ENCODE measurements at regions not wholly inside any gene's neighbourhood (a gene's known extent, or its start where the extent isn't known, plus 50 kb on each side); places are given as distances from the start of the nearest gene placed in this dataset.
A peak's percentile ranks its signal among the peaks of the same experiment; 100 is the strongest.

DNA sequence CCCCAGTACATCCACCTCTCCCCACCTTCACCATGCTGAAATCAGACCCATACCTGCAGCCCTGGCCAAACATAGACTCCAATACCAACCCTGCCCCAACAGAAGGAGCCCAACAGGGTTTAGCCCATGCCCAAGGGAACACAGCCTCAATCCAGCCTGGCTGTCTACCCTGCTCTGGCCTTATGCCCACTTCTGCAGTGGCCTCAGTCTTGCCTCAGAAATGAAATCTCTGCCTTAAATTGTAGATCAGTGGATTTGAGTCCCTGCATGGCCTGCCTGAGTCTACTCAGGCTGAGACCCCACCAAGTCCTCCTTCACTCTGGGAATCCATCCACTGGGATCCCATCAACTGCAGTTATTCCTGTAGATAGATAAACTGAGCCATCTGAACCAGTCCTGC, 97.6 kb upstream of the GJB5 start:
- H3K36me3 ChIP-seq (ENCODE audit: control insufficient read depth, insufficient read depth, low read length): no peaks in the 10 kb centered on the region
- H3K4me1 ChIP-seq (ENCODE audit: control insufficient read depth, insufficient read depth, low read length): no peaks in the 10 kb centered on the region
- H3K9me3 ChIP-seq (ENCODE audit: control insufficient read depth, insufficient read depth, low read length): no peaks in the 10 kb centered on the region
- no peak overlapping the region for H3K4me3 ChIP-seq (ENCODE audit: low read depth, low read length)
- no peak for DNase-seq (ENCODE audit: low read depth in 4 of 6, low spot score in 6 of 6)
- no peaks in the 10 kb centered on the region for H3K27me3 ChIP-seq (ENCODE audit: control insufficient read depth, insufficient read depth, low read length)
- H3K27ac ChIP-seq (ENCODE audit: low read depth, low read length): no peak overlapping the region

DNA sequence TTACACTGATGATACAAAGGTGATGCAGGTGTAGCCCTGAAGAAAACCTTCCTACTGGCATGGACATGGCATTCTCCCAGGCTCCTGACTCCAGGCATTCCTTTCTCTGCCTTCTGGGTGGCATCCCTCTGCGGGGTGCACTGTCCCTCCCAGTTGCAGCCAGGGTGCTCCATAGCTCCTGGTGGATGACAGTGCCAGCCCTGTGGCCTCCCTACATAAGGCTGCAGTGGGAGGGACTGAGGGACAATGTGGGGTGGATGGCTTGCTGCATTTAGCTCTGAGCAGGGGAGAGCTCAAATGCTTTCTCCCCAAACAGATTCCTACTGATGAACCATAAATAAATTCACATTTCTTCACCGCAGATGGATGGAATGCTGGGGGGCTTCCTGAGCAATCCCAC, 97.0 kb upstream of the GJB5 start:
- Histone ChIP-seq H3K4me3 (ENCODE audit: low read depth, low read length) (no peak overlapping the region), H3K4me1 (ENCODE audit: control insufficient read depth, insufficient read depth, low read length) (no peaks in the 10 kb centered on the region), H3K9me3 (ENCODE audit: control insufficient read depth, insufficient read depth, low read length) (no peaks in the 10 kb centered on the region), H3K27me3 (ENCODE audit: control insufficient read depth, insufficient read depth, low read length) (no peaks in the 10 kb centered on the region), H3K27ac (ENCODE audit: low read depth, low read length) (no peak overlapping the region), H3K36me3 (ENCODE audit: control insufficient read depth, insufficient read depth, low read length) (no peaks in the 10 kb centered on the region)
- 80% methylated on average over 2 of the region's 2 CpGs for WGBS (ENCODE audit: insufficient coverage)
- no peak for DNase-seq (ENCODE audit: low read depth in 4 of 6, low spot score in 6 of 6)

DNA sequence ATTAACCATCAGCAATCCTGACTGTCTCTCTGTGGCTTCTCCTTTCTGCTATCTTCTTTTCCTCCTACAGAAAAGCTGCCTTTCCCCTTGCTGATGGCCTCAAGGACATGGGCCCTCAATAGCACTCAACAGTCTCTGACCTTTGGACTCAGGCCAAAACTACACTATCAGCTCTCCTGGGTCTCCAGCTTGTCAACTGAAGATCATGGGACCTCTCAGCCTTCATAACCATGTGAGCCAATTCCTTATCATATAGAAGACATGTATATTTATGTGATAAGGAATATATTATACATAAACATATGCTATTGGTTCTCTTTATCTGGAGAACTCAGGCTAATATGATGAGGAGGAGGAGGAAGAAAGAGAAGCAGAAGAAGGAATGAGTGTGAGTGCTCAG, 91.8 kb upstream of the GJB5 start:
- Histone ChIP-seq H3K27me3 (ENCODE audit: control insufficient read depth, insufficient read depth, low read length) (no peaks in the 10 kb centered on the region), H3K4me3 (ENCODE audit: low read depth, low read length) (no peak overlapping the region), H3K4me1 (ENCODE audit: control insufficient read depth, insufficient read depth, low read length) (no peaks in the 10 kb centered on the region), H3K9me3 (ENCODE audit: control insufficient read depth, insufficient read depth, low read length) (no peaks in the 10 kb centered on the region), H3K27ac (ENCODE audit: low read depth, low read length) (no peak overlapping the region), H3K36me3 (ENCODE audit: control insufficient read depth, insufficient read depth, low read length) (no peaks in the 10 kb centered on the region)
- no peak for DNase-seq (ENCODE audit: low read depth in 4 of 6, low spot score in 6 of 6)

DNA sequence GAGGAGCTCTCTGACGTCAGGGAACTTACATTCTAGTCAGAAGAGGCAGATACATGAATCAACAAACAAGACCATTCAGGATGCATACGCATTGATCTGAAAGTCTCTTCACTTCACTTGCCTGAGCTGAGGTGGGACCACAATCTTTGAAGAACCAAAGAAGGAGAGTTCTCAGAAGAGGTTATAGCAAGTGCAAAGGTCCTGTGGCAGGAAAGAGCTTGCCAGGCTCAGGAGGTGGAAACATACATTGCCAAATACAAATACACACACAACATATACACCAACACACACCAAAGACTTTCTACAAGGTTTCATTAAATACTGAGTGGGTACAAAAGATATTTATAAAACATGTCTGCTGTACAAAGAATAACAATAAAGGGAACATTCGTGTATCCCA, 86.8 kb upstream of the GJB5 start:
- Histone ChIP-seq H3K4me3 (ENCODE audit: low read depth, low read length) (no peak overlapping the region), H3K4me1 (ENCODE audit: control insufficient read depth, insufficient read depth, low read length) (no peaks in the 10 kb centered on the region), H3K27me3 (ENCODE audit: control insufficient read depth, insufficient read depth, low read length) (no peaks in the 10 kb centered on the region), H3K36me3 (ENCODE audit: control insufficient read depth, insufficient read depth, low read length) (no peaks in the 10 kb centered on the region), H3K27ac (ENCODE audit: low read depth, low read length) (no peak overlapping the region), H3K9me3 (ENCODE audit: control insufficient read depth, insufficient read depth, low read length) (peaks cover 11% of the 10 kb centered on the region)
- WGBS (ENCODE audit: insufficient coverage): 83% methylated on average over 2 of the region's 3 CpGs
- no peak for DNase-seq (ENCODE audit: low read depth in 4 of 6, low spot score in 6 of 6)

DNA sequence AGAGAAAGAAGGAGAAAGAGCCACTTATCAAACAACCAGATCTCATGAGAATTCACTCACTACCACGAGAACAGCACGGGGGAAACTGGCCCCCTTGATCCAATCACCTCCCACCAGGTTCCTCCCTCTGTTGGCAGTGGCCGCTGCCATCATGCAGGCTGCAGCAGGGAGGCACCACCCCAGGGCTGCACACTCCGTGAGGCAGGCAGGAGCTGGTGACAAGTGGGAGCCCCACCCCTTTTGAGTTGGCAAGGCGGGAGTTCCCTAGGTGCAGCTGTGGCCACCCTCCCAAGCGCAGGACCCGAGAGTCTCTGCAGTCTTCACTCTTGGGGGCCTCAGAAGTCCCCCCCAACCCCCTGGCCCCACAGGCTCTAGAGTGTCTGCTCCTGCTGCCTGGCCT, 83.9 kb upstream of the GJB5 start:
- H3K4me3 ChIP-seq (ENCODE audit: low read depth, low read length): no peak overlapping the region
- no peaks in the 10 kb centered on the region for H3K36me3 ChIP-seq (ENCODE audit: control insufficient read depth, insufficient read depth, low read length)
- H3K9me3 ChIP-seq (ENCODE audit: control insufficient read depth, insufficient read depth, low read length): peaks cover 11% of the 10 kb centered on the region
- no peak for DNase-seq (ENCODE audit: low read depth in 4 of 6, low spot score in 6 of 6)
- 84% methylated on average over 6 of the region's 7 CpGs for WGBS (ENCODE audit: insufficient coverage)
- no peaks in the 10 kb centered on the region for H3K4me1 ChIP-seq (ENCODE audit: control insufficient read depth, insufficient read depth, low read length)
- no peaks in the 10 kb centered on the region for H3K27me3 ChIP-seq (ENCODE audit: control insufficient read depth, insufficient read depth, low read length)
- H3K27ac ChIP-seq (ENCODE audit: low read depth, low read length): no peak overlapping the region

DNA sequence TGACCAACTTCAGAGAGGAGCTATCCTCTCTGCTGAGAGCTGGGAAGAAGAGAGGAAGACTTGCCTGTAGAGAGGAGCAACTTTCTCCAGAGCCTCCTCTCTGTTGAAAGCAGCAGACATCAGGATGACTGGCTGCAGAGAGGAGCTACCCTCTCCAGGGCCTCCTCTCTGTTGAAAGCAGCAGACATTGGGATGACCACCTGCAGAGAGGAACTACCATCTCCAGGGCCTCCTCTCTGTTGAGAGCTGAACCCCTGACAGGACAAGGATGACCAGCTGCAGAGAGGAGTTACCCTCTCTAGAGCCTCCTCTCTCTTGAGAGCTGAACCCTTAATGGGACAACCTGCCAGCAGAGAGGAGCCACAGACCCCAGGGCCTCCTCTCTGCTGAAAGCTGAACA, 83.0 kb upstream of the GJB5 start:
- no peak for DNase-seq (ENCODE audit: low read depth in 4 of 6, low spot score in 6 of 6)
- H3K4me1 ChIP-seq (ENCODE audit: control insufficient read depth, insufficient read depth, low read length): no peaks in the 10 kb centered on the region
- no peak overlapping the region for H3K27ac ChIP-seq (ENCODE audit: low read depth, low read length)
- H3K9me3 ChIP-seq (ENCODE audit: control insufficient read depth, insufficient read depth, low read length): peaks cover 11% of the 10 kb centered on the region
- H3K27me3 ChIP-seq (ENCODE audit: control insufficient read depth, insufficient read depth, low read length): no peaks in the 10 kb centered on the region
- no peak overlapping the region for H3K4me3 ChIP-seq (ENCODE audit: low read depth, low read length)
- H3K36me3 ChIP-seq (ENCODE audit: control insufficient read depth, insufficient read depth, low read length): no peaks in the 10 kb centered on the region

DNA sequence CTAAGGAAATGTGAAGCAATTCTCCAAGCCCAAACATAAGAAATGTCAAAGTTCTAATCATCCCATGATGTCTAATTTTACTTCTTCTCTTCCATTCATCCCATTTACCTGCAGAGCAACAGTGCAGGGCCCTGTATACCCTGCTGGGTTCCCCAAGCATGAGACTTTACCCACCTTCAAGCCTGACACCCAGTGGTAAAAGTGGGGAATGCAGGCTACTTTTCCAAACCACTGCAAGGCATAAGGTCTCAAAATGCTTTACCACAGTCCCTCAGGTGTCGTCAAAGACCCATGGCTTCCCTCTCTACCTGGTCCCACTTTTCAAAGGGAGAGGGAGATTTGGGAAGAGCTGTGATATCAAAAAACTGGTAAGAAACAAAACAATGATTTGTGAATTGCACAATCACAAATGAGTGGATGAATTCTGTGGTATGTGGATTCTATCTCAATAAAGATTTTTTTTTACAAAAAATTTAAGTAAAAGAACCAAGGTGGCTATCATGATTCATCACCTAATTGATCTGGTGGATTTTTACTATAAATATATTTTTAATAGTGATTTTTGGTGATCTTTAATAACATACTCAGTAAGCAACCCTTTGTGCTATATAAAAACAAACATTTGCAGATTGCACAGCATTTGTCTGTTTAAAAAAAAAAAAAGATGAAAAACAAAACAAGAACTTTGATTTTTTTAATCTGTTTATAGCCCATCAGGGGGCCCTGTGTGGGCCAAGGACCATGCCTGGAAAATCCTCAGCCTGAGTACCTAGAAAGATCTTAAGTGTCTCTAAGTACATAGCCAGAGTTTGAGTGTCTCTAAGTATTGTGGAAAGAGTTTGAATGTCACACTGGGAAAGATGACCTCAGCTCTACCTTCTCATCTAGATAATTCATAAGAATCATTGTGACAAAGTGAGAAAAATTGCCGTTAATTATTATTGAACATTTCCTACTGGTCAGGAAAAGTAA, 73.1 kb upstream of the GJB5 start:
- DNase-seq (ENCODE audit: low read depth in 4 of 6, low spot score in 6 of 6): peak in 5 of 6 donors; percentile 48 to 89 (median 62)
- no peak overlapping the region for H3K27ac ChIP-seq (ENCODE audit: low read depth, low read length)
- no peaks in the 10 kb centered on the region for H3K36me3 ChIP-seq (ENCODE audit: control insufficient read depth, insufficient read depth, low read length)
- WGBS (ENCODE audit: insufficient coverage): no CpG with 5 or more reads among the region's 2 CpGs
- no peaks in the 10 kb centered on the region for H3K9me3 ChIP-seq (ENCODE audit: control insufficient read depth, insufficient read depth, low read length)
- H3K4me1 ChIP-seq (ENCODE audit: control insufficient read depth, insufficient read depth, low read length): no peaks in the 10 kb centered on the region
- H3K4me3 ChIP-seq (ENCODE audit: low read depth, low read length): no peak overlapping the region
- H3K27me3 ChIP-seq (ENCODE audit: control insufficient read depth, insufficient read depth, low read length): no peaks in the 10 kb centered on the region

DNA sequence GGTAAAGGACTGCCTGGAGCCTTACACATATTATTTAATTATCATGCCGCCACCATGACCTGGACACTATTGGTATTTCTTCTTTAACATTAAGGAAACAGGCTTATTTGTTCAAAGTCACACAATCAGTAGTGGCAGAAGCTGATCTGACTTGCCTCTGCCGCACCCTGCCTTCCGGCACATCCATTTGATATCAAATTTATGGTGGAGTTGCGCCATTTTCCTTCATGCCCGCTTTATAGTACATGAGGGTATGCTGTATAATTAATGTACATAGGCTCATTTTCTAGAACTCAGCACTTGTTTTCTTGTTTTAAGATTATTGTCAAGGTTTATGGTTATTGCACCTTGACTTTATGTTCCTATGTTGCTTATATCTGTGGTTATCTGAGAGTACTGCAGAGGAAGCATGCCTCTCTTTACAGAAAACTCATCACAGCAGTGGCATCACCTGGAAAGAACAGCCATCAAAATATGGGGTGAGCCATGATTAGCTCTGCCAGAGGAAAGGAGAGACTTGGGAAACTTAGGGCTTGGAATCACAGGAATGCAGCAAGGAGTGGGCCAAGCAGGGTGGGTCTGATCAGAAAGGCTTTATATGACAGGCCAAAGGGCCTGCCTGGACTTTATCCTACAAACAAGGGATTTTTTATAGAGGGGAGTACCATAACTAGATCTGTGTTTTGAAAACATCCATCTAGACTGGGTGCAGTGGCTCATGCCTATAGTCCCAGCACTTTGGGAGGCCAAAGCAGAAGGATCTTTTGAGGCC, 72.2 kb upstream of the GJB5 start:
- Histone ChIP-seq H3K9me3 (ENCODE audit: control insufficient read depth, insufficient read depth, low read length) (no peaks in the 10 kb centered on the region), H3K36me3 (ENCODE audit: control insufficient read depth, insufficient read depth, low read length) (no peaks in the 10 kb centered on the region), H3K27ac (ENCODE audit: low read depth, low read length) (no peak overlapping the region), H3K4me3 (ENCODE audit: low read depth, low read length) (no peak overlapping the region), H3K4me1 (ENCODE audit: control insufficient read depth, insufficient read depth, low read length) (no peaks in the 10 kb centered on the region), H3K27me3 (ENCODE audit: control insufficient read depth, insufficient read depth, low read length) (no peaks in the 10 kb centered on the region)
- DNase-seq (ENCODE audit: low read depth in 4 of 6, low spot score in 6 of 6): peak in 1 of 6 donors; percentile 22
- WGBS (ENCODE audit: insufficient coverage): no CpG with 5 or more reads among the region's 5 CpGs

DNA sequence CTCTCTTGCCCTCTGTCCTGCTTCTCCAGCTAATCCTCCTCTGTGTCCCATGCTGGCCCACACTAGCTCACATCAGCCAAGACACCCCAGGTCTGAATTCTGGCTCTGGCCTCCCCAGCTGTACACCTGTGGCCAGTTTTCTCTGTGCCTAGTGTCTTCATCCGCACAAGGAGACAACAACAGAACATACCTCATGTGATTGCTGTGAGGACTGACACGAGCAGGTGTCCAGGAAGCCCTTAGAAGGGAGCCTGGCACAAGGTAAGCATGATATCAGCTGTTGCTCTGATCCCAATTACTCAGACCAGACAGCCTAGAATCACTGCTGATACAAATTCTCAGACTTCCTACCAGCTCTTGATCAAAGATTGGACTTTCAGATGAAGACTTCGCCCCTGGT, 71.2 kb upstream of the GJB5 start:
- Histone ChIP-seq H3K9me3 (ENCODE audit: control insufficient read depth, insufficient read depth, low read length) (no peaks in the 10 kb centered on the region), H3K4me3 (ENCODE audit: low read depth, low read length) (no peak overlapping the region), H3K27ac (ENCODE audit: low read depth, low read length) (no peak overlapping the region), H3K4me1 (ENCODE audit: control insufficient read depth, insufficient read depth, low read length) (peaks cover 6% of the 10 kb centered on the region), H3K36me3 (ENCODE audit: control insufficient read depth, insufficient read depth, low read length) (no peaks in the 10 kb centered on the region), H3K27me3 (ENCODE audit: control insufficient read depth, insufficient read depth, low read length) (no peaks in the 10 kb centered on the region)
- 81% methylated on average over 3 of the region's 3 CpGs for WGBS (ENCODE audit: insufficient coverage)
- DNase-seq (ENCODE audit: low read depth in 4 of 6, low spot score in 6 of 6): no peak

DNA sequence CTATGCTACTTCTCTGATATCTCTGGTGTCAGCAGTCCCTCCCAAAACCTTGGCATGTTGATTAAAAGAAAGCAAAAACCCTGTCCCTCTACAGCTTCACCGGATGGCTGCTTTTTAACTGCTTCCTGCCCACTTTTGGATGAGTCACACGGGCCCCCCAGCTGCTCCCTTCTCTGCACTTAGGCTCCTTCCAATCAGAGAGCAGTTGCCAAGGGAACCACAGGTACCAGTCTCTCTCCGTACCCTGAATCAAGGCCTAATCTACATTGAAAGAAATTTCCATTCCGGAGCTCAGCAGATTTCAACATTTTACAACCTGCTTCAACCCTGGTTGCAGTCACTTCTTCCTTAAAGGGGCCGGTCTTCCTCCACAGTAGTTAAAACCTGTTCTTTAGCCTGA, 70.6 kb upstream of the GJB5 start:
- Histone ChIP-seq H3K36me3 (ENCODE audit: control insufficient read depth, insufficient read depth, low read length) (no peaks in the 10 kb centered on the region), H3K4me3 (ENCODE audit: low read depth, low read length) (no peak overlapping the region), H3K27ac (ENCODE audit: low read depth, low read length) (no peak overlapping the region), H3K4me1 (ENCODE audit: control insufficient read depth, insufficient read depth, low read length) (peaks cover 6% of the 10 kb centered on the region), H3K9me3 (ENCODE audit: control insufficient read depth, insufficient read depth, low read length) (no peaks in the 10 kb centered on the region), H3K27me3 (ENCODE audit: control insufficient read depth, insufficient read depth, low read length) (no peaks in the 10 kb centered on the region)
- 9% methylated on average over 4 of the region's 5 CpGs for WGBS (ENCODE audit: insufficient coverage)
- peak in 4 of 6 donors; percentile 31 to 90 (median 50) for DNase-seq (ENCODE audit: low read depth in 4 of 6, low spot score in 6 of 6)
